CD4-positive, alpha-beta T cell treated with Interleukin-15 for 1 hour (primary cell): ENCODE measurements at regions not wholly inside any gene's neighbourhood (a gene's known extent, or its start where the extent isn't known, plus 50 kb on each side); places are given as distances from the start of the nearest gene placed in this dataset.

Experiments used
- DNase-seq: peaks from one replicate; pipeline ENCODE4 v3.0.0-alpha.2; 2020

DNA sequence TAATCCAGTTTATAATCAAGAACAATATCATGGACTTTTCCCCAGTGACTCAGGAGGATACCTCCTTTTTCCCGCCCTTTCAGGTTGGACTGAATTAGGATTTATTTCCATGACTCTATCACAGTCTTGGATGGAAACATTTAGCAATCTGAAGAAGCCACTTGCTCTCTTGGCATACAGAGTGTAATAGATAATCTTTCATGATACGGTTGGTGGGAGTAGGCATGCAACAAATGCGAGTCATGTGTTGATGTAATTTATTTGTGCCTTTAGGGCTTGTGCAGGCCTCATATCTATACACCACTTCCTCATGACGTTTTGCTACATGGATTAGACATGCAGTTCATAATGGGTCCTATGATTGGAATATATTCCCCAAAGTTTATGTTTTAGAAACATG, 54.2 kb upstream of the MCTP2 start:
- no peak for DNase-seq

DNA sequence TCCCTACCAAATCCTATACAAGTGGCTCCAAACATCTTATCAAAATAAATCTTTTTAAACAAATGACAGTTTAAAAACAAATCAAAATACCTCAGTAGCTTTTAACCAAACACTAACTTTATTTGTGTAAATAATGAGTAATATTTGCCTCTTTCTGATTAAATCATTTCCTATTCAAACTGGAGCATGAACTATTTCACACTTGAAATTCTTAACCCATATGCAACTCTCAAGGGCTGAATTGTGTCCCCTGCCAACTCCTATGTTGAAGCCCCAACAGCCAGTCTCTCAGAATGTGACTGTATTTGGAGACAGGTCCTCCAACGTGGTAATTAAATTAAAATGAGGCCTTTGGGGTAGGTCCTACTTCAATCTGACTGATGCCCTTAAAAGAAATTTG, 55.9 kb upstream of the MCTP2 start:
- no peak for DNase-seq

DNA sequence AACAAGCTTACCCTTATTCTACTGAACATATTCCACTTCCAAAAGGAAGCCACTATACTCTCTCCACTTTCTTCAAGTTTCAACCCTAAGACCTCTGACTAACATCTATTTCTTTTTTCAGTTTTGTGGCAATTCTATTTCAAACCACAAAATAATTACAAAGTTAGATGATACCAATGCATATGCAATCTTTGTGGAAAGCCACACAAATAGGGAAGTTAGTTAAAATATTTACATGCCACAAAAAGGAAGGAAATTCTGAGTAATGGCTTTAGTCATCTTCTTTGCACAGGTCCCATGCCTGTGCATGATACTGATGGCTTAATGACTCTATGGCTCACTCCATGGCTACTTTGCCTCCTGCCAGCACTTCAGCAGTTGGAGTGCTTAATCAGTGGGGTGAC, 57.0 kb upstream of the MCTP2 start:
- DNase-seq = peak; percentile 56

DNA sequence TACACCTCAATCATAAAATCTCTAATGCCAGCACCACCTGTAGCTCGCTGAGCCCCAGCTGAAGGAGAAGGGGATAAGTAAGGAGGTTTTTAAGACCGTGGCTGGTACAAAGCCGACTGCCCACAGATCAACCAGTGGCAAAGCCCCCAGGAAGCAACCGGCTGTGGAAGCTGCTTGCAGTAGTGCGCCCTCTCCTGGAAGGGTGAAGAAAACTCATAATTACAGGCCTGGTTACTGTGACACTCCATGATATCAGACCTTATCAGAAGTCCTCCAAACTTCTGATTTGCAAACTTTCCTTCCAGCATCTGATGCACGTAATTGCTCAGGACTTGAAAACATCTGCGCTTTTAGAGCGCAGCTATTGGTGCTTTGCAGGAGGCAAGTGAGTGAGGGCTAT, 63.1 kb upstream of the MCTP2 start:
- DNase-seq = no peak

DNA sequence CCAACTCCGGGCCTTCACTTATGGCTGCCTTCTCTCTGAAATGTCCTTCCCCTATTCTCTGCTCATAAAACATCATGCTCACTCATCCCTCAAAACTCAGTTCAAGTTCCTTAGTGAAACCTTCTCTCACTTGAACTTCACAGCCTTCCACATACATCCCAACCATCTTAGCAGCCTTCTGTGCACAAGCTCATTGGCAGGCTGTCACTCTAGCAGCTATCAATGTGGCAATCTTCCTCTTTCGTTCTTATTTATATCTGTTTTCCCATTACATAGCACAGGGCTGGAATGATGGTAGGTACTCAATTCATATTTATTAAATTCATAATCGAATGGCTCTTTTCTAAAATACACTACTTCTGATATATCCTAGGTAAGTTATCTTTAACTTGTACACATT, 66.4 kb upstream of the MCTP2 start:
- no peak for DNase-seq

DNA sequence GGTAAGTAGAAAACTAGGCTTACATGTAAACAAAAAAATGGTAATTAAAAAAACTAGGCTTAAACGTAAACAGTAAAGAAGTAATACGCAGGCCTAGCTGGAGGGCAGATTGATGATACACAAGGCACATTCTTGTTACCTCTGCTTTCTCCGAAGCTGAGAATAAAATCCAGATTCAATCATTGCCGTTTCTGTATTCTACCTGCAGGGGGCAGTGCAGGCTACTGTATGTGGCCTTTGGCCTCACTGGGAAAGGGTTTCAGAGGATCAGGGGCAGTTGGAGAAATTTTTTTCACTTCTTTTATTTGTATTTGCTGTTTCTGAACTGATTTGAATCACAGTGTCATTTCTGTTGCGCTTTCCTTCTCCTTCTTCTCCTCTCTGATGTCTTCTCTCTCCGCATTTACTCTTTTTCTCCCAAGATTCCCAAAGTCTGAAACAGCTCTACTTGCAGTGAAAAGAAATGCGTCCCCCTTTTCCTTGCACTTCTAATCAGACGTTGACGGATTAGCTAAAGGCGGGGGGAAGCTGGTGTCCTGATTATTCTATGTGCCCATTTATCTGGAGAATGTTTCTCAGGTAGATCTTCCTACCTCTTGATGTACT, 67.1 kb upstream of the MCTP2 start:
- peak; percentile 51 for DNase-seq

DNA sequence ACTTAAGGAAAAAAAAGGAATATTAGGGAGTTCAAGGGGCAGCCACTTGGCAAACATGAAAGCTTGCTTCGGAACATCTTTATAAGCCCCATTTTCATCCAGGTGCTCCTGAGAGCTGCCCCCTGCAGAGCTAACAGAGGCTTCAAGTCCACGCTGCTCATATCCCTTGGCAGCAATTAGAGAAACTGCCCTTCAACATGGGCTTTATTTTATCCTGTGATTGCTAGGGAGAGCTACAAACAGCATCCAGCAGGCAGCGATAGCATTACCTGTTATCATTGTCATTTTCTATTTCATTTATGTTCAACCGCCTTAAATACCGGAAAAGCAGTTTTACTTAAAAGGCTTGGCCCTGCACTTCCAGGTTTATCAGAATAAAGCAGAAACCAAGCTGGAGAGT, 68.4 kb upstream of the MCTP2 start:
- DNase-seq = no peak

DNA sequence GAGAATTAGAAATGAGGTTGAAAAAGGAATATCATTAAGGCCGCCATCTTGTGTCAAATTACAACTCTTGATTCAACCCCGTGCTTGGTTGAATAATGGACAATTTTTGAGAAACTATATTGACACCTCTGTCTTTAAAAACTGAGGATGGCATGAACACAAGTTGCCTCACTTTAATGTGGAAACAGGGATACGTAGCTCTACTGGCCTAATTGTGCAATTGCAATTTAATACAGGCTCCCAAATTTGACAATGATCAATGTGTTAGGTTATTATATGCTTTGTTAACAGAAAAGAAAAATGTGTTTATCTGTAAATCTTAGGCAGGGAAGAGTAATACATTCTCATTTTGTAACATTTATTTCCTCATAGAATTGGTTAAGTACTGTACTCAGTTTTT, 77.1 kb upstream of the MCTP2 start:
- DNase-seq = no peak

DNA sequence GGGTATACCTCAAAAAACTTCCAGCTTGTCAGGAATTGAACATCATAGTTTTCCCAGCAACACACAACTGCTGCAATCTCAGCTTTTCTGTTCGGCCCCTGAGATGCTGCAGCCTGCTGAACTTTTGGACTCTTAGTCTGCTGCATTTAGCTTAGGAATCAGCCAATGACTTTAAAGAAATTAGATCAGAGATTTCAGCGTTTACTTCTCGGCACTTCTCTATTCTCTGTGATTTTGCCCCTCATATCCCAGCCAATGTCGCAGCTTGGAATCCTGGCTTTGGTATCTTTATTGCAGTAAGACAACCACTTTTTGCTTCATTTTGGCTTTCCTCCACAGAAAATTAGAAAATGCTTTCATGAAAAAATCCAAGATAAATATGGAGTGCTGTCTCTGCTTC, 86.3 kb upstream of the MCTP2 start:
- DNase-seq = no peak

DNA sequence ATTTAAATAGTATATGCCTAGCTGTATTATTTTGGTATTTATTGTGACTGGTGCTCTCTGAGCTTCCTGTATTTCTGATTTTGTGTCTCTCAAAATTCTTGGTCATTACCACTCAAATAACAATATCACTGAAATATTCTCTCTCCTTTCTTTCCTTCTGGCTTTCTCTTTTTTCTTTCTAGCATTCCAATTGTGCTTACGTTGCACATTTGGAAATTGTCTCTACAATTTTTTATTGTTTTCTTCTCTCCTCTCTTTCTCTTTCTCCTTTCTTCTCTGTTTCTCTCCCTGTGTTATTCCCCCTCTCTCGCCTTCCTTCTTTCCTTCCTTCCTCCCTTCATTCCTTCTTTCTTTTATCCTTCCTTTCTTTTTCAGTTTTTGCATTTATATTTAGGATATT, 89.6 kb upstream of the MCTP2 start:
- DNase-seq = no peak

DNA sequence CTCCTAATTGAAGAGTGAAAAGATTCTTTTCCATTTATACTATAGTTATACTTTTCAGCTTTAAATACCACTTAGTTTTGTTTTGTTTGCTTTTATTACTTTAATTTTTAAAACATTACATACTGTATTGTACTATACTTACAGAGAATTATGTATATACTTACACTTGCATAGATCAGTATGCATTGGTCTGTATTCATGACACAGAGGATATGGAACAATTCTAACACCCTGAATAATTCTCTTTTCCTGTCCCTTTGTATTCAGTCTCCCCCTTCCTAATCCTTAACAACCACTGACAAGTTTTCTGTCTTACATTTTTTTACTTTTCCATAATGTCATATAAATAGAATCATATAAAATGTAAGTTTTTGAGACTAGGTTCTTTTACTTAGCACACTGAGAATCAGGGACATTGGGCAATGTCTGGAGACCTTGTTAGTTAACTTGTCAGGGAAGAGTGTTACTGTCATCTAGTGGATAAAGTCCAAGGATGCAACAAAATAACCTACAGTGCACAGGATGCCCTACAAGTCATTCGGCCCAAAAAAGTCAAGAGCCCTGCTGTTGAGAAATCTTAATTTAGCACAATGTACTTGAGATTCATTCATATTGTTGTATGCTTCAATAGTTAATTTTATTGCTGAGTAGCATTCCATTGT, 95.7 kb upstream of the MCTP2 start:
- no peak for DNase-seq

DNA sequence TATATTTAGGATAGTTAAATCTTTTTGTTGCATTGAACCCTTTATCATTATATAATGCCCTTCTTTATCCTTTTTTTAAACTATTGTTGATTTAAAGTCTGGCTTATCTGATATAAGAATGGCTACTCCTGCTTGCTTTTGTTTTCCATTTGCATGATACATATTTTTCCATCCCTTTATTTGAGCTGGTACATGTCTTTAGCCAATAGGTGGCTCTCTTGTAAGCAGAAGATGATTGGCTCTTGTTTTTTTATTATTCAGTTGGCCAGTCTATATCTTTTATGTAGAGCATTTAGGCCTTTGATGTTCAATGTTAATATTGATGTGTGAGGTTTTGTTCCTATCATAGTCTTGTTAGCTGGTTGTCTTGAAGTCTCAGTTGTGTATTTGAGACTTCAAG, 99.5 kb upstream of the MCTP2 start:
- no peak for DNase-seq

DNA sequence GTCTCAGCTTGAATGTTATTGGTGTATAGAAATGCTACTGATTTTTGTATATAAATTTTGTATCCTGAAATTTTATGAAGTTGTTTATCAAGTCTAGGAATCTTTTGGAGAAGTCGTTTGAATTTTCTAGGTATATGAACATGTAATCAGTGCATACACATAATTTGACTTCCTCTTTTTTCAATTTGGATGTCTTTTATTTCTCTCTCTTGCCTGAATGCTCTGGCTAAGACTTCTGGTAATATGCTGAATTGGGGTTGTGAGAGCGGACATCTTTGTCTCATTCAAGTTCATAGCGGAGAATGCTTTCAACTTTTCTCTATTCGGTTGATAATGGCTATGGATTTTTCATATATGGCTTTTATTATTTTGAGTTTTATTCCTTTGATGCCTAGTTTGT, 100.9 kb upstream of the MCTP2 start:
- no peak for DNase-seq

DNA sequence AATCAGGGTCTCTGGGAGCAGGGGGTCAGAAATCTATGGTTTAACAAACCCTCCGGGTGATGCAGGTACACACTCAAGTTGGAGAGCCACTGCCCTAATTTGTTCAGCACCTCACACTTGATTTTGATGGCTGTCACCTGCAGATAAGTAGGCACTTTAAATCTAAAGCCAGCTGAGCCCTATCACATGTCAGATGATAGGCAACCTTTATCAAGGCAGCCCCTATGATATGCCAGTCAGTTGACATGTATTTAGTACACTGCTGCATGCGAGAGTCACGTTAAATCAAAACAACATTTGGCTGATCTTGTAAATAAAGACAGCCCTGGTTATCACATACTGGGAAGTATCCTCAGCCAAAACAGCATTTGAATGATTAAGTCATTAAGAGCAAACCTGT, 104.4 kb upstream of the MCTP2 start:
- no peak for DNase-seq

DNA sequence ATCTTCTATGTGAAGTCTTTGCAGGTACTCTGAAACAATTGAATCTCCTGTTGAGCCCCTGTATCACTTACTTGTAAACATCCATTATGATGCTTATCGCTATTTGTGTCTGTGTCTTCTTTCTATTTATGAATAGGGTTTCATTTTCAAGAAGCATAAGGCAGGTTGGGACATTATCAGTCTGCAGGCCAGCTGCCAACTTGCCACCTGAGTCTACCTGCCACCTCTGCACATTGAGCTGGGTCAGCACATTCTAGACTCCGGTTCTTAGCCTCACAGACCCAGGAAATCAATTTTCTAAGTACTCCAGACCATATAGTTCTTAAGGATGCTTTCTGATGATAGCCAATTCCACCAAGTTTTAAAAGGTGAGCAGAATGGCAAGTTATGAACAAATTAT, 105.7 kb upstream of the MCTP2 start:
- DNase-seq = no peak

DNA sequence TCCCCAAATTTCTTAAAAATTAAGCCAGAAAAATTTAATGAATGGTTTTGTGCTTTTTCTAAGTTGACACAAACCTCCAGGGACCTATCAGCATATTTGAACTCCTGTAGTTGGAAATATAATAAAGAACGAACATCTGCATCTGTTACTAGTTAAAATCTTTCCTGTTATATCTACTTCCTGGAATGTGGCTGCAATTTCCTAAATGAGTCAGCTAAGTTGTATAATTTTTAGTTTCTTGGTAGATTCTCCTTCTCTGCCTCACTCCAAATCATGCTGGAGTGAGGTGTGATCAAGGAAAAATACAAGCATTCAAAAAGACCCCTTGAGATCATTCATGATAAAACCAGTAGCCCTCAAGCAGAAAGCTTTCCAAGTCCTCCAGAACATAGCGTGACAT, 106.2 kb upstream of the MCTP2 start:
- DNase-seq = no peak

DNA sequence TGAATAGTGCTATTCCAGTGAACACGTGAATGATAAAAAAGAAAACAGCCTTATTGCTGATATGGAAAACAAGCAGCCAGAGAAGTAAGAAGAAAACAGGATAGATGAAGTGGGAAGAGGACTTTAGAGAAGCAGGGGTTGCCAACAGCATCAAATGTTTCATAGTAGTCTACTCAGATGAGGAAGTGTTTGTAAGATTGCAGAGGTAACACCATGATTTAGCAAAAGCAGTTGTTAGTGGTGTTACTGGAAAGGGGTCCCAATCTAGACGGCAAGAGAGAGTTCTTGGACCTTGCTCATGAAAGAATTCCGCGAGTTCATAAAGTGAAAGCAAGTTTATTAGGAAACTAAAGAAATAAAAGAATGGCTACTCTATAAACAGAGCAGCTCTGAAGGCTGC, 108.8 kb upstream of the MCTP2 start:
- DNase-seq = no peak

DNA sequence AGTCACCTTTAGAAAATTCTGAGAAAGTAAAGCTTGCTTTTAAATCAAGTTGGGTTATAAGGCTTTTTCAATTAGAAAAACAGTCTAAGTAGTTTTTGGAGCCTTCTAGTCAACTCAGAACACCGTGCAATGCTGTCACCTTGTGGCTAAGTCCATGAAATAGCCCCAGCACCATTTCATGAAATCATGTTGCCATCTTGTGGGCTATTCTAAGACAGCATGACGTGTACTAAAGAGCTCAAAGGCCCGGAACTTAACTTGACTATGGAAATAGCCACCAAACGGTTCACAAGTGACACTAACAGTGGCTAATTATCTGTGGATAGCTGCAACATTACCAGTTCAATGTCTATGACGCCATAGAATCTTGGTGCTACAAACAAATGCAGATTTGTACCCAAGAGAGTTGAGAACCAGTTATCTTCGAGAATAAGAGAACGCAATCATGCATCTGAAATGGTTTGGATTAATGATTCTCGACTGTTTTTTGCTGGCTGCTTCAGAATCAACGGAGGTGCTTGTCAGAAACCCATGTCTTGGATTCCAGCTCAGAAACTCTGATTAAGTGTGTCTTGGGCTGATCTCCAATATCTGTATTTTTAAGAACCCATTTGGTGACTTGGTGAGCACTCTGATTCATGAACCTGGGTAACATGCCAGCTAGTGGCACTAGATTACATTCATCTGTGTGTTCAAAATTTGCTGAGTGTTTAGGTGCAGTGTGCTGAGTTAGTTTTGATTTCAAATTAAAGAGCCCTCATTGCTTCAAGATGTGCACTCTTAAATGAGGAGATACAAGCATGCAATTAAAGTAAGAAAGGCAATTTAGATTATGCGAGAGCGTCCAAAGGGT, 111.2 kb upstream of the MCTP2 start:
- DNase-seq = peak; percentile 41

DNA sequence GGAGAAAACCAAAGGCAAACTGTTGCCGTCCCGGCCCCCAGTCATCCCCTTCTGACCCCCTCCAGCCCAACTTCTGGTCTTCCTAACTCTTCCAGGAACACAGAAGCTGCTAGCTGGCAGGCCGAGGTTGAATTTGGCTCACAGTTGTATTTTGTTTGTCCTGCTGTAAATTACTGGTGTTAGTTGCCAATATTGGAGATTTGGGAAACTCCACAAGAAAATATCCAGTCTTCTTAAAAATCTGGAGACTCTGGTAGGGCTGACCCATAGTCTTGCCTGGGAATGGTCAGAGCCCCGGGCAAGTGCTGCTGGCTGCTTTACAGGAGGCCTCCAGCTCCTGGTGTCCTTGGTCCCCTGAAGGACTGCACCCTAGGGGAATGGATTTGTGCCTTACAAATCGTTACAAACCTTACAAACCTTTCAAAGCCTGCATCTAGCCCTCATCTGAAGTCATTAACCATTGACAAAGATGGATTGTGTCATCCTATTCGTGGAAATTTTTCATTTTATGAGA, 112.0 kb upstream of the MCTP2 start:
- DNase-seq = no peak

DNA sequence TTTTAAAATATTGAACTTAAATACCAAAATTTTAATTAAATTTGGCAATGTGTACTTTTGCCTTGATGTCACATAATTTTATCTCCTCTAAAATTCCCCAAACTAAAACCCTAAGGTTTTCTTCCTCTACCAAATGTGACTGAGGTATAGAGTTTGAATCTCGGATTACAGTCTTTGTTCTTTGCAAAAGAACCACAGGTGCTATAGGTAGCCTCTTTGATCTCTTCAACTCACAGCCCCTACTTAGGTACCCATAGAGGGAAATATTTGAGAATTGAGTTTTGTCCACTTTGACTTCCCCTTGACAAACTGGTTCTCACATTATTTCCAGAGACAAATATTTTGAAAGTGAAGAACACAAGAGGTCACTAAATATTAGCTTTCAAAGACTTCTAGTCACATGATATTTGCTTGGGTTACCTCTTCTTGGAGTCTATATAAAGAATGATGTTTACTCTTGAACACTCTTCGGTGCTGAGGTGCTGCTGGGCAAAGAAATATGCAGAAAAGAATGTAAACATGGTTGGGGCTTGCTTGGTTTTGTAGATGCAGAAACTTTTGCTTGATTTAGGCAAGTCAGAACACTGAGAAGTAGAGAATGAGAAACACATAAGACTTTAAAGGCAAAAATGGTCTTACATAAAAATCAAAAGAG, 120.8 kb upstream of the MCTP2 start:
- DNase-seq = no peak

DNA sequence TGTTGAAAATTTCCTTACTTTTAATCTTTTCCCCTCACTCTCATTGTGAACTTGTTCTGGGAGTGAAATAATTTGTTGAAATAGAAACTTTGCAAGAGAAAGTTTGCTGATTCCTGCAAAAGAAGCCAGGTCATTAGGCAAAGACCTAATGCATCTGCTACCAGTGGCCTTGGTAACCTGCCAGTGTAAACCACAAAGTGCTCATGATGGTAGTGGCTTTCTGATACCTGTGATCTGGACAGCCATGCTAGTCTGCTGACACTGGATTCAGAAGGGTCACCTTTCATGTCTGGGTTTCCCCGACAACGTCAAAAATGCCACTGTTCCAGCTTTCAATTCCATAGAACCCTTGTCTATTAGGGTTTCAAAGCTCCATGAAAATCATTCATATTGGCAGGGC, 123.7 kb upstream of the MCTP2 start:
- DNase-seq = no peak

DNA sequence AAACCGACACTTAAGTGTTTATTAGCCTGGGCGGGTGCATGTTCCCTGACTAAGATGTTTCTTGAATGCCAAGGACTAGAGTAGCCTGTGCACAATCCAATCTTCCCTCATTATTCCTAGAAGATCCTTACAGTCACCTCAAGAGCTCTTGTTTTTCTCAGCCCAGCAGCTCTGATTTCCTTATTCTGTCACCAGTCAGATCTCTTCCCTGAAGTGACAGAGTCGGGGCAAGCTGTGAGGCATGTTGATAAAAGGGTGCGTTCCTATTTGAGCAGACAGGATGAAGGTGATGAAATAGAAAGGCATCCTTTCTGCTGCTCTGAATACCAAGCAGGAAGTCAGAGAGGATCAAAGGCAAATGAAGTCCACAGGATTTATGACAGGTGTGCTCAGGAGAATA, 125.6 kb upstream of the MCTP2 start:
- DNase-seq = no peak

DNA sequence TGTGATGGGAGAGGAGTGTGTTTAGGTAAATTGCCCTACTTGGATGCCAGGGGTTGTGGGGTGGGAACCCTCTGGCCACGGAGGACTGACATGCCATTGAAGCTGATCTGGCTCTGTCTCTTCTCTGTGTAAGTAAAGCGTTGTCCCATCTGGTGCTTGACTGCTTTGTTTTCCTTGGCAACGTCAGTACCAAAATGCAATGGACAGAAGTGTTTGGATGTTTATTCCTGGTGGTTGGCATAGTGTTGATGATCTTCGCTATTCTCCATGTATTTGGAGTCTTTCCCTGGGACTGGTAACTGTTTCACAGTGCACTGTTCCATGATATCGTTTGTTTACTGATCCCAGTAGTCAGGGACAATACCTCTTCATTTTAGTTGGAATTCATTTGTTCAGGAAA, 130.5 kb upstream of the MCTP2 start:
- DNase-seq = no peak

DNA sequence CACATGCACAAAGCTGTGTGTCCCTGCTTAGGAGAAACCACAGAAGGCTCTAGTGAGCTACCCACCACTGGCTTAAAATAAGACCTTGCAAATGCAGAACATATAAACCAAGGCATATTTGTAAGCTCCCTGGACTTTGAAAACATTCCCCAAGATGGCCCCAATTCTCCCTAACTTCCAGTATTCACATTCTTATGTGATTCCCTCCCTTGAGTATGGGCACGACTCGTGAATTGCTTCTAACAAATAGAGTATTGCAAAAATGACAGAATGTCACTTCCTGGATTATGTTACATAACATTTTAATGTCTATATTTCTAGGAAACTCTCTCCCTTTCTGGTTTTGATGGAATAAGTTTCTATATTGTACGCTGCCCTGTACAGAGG, 131.8 kb upstream of the MCTP2 start:
- DNase-seq = no peak
